Left hindlimb (tissue), 1 donor: ENCODE measurements at regions not wholly inside any gene's neighbourhood (a gene's known extent, or its start where the extent isn't known, plus 50 kb on each side); places are given as distances from the start of the nearest gene placed in this dataset.
"Not testable (repeated sequence)": the region's sequence is repeated elsewhere in the genome, so short reads cannot be mapped to it uniquely, and the experiment has no call there.

Source experiments
- DNase-seq: peaks from one replicate; pipeline ENCODE4 v3.0.0-alpha.2; 2018

GRCh38 chrX:54615109-54615508, 85.1 kb downstream of the GNL3L start:
- no peak for DNase-seq

- no peak for DNase-seq
These were observed 103.6 kb downstream of the GNL3L start for GRCh38 chrX:54633641-54634040.

- no peak for DNase-seq
These were observed 109.0 kb downstream of the GNL3L start for GRCh38 chrX:54639018-54639345.

- peak; percentile 96 for DNase-seq
These were observed 109.5 kb downstream of the GNL3L start for GRCh38 chrX:54639346-54640102.

- no peak for DNase-seq
These were observed 110.2 kb downstream of the GNL3L start for GRCh38 chrX:54640103-54640690.

GRCh38 chrX:54640736-54641135, 110.7 kb downstream of the GNL3L start:
- DNase-seq = peak; percentile 67

GRCh38 chrX:54641530-54641929, 111.5 kb downstream of the GNL3L start:
- no peak for DNase-seq

- DNase-seq = not testable (repeated sequence)
These were observed 117.6 kb downstream of the GNL3L start for GRCh38 chrX:54647607-54648006.

- no peak for DNase-seq
These were observed 129.5 kb downstream of the GNL3L start for GRCh38 chrX:54659547-54659946.

GRCh38 chrX:54675762-54676161, 122.3 kb downstream of the ITIH6 start:
- no peak for DNase-seq

GRCh38 chrX:54695231-54695630, 102.8 kb downstream of the ITIH6 start:
- no peak for DNase-seq

- no peak for DNase-seq
These were observed 102.1 kb downstream of the ITIH6 start for GRCh38 chrX:54695816-54696487.
